Tibial nerve (tissue), 4 donors: ENCODE measurements at regions not wholly inside any gene's neighbourhood (a gene's known extent, or its start where the extent isn't known, plus 50 kb on each side); places are given as distances from the start of the nearest gene placed in this dataset.

Experiments
- DNase-seq, 2 donors: peaks; one replicate each; pipeline ENCODE4 v3.0.0-alpha.2; 2019; ENCODE audit warnings: low spot score in 2 of 2
- H3K27ac ChIP-seq, 4 donors: fragments of 200-600 bp; sonication (generic) in 3 of 4; one replicate each; pipeline ENCODE4 v1.5.1; 2017 to 2019; ENCODE audit warnings: mild to moderate bottlenecking in 1 of 4
- H3K27me3 ChIP-seq, 2 donors: fragments of 200-600 bp; sonication (generic) in 1 of 2; one replicate each; pipeline versions ENCODE4 v1.5.1 to v1.6.0; 2017 to 2019
- H3K36me3 ChIP-seq, 3 donors: fragments of 200-600 bp; sonication (generic); one replicate each; pipeline ENCODE4 v1.5.1; 2018 to 2019
- H3K4me1 ChIP-seq, 4 donors: fragments of 200-600 bp; sonication (generic) in 3 of 4; one replicate each; pipeline ENCODE4 v1.5.1; 2017 to 2019
- H3K4me3 ChIP-seq, 4 donors: fragments of 200-600 bp; sonication (generic) in 3 of 4; one replicate each; pipeline ENCODE4 v1.5.1; 2017 to 2019; ENCODE audit warnings: mild to moderate bottlenecking in 1 of 4, moderate library complexity in 1 of 4
- H3K9me3 ChIP-seq, 4 donors: fragments of 200-600 bp; sonication (generic) in 3 of 4; one replicate each; pipeline ENCODE4 v1.5.1; 2017 to 2019
- CTCF ChIP-seq, 5 experiments: fragments of 200-600 bp in 3 of 5; fragments of 450-650 bp in 2 of 5; sonication (generic) in 3 of 5; IDR thresholded peaks; one replicate each; pipeline ENCODE4 v1.5.1; 2016 to 2019; ENCODE audit warnings: antibody characterized with exemption in 5 of 5, mild to moderate bottlenecking in 3 of 5, moderate library complexity in 2 of 5
- EP300 ChIP-seq, 2 donors: sonication (generic); formaldehyde crosslinking; IDR thresholded peaks; one replicate each; pipeline ENCODE4 v1.6.1; 2017; ENCODE audit warnings: antibody characterized with exemption in 2 of 2, mild to moderate bottlenecking in 1 of 2
- POLR2A ChIP-seq, 2 donors: fragments of 450-650 bp; IDR thresholded peaks; one replicate each; pipeline ENCODE4 v1.6.1; 2017; ENCODE audit warnings: antibody characterized with exemption in 2 of 2, mild to moderate bottlenecking in 2 of 2, moderate library complexity in 2 of 2
- WGBS, 2 donors: methylation state at CpG; one replicate each; pipeline ENCODE4 v1.1.5; 2018; 5-methylcytosine and 5-hydroxymethylcytosine counted together

- no peaks in the 10 kb centered on the region for H3K36me3 ChIP-seq
- WGBS, 2 donors, result 73 to 75% methylated on average over 3 of the region's 3 CpGs
- peaks cover 0 to 3% (median 0%) of the 10 kb centered on the region in 4 donors for H3K9me3 ChIP-seq
- no peak for DNase-seq
- H3K27ac ChIP-seq, result no peak overlapping the region
- no peak overlapping the region for H3K4me3 ChIP-seq
- no peak for TF ChIP-seq CTCF (IDR thresholded peaks at IDR 0.05)
- TF ChIP-seq POLR2A (IDR thresholded peaks at IDR 0.05), result no peak
- no peak for TF ChIP-seq EP300 (IDR thresholded peaks at IDR 0.05)
- no peaks in the 10 kb centered on the region for H3K4me1 ChIP-seq
- no peaks in the 10 kb centered on the region for H3K27me3 ChIP-seq
These were observed 379.3 kb upstream of the POM121L12 start for GRCh38 chr7:52656098-52656497.

- no peak for DNase-seq
- Histone ChIP-seq H3K27me3 (no peaks in the 10 kb centered on the region), H3K36me3 (no peaks in the 10 kb centered on the region), H3K27ac (no peak overlapping the region), H3K4me3 (no peak overlapping the region), H3K9me3 (no peaks in the 10 kb centered on the region), H3K4me1 (no peaks in the 10 kb centered on the region)
- no peak for TF ChIP-seq CTCF (IDR thresholded peaks at IDR 0.05)
- TF ChIP-seq EP300 (IDR thresholded peaks at IDR 0.05), result no peak
- no peak for TF ChIP-seq POLR2A (IDR thresholded peaks at IDR 0.05)
- 29 to 41% methylated on average over 1 of the region's 1 CpG for WGBS, 2 donors
These were observed 382.8 kb upstream of the POM121L12 start for GRCh38 chr7:52652621-52653020.

- H3K36me3 ChIP-seq, result no peaks in the 10 kb centered on the region
- H3K9me3 ChIP-seq, result no peaks in the 10 kb centered on the region
- 66 to 76% methylated on average over 1 of the region's 1 CpG for WGBS, 2 donors
- TF ChIP-seq EP300 (IDR thresholded peaks at IDR 0.05) (no peak), CTCF (IDR thresholded peaks at IDR 0.05) (no peak), POLR2A (IDR thresholded peaks at IDR 0.05) (no peak)
- H3K27ac ChIP-seq, result no peak overlapping the region
- H3K4me1 ChIP-seq, result no peaks in the 10 kb centered on the region
- H3K27me3 ChIP-seq, result no peaks in the 10 kb centered on the region
- DNase-seq, result no peak
- H3K4me3 ChIP-seq, result no peak overlapping the region
These were observed 386.6 kb upstream of the POM121L12 start for GRCh38 chr7:52648872-52649271.

- H3K4me1 ChIP-seq, result no peaks in the 10 kb centered on the region
- WGBS, 2 donors, result 32 to 33% methylated on average over 1 of the region's 1 CpG
- no peak overlapping the region for H3K4me3 ChIP-seq
- TF ChIP-seq POLR2A (IDR thresholded peaks at IDR 0.05), result no peak
- no peak for TF ChIP-seq CTCF (IDR thresholded peaks at IDR 0.05)
- TF ChIP-seq EP300 (IDR thresholded peaks at IDR 0.05), result no peak
- H3K27ac ChIP-seq, result no peak overlapping the region
- DNase-seq, result no peak
- H3K36me3 ChIP-seq, result no peaks in the 10 kb centered on the region
- no peaks in the 10 kb centered on the region for H3K9me3 ChIP-seq
- no peaks in the 10 kb centered on the region for H3K27me3 ChIP-seq
These were observed 388.4 kb upstream of the POM121L12 start for GRCh38 chr7:52647046-52647445.

DNA sequence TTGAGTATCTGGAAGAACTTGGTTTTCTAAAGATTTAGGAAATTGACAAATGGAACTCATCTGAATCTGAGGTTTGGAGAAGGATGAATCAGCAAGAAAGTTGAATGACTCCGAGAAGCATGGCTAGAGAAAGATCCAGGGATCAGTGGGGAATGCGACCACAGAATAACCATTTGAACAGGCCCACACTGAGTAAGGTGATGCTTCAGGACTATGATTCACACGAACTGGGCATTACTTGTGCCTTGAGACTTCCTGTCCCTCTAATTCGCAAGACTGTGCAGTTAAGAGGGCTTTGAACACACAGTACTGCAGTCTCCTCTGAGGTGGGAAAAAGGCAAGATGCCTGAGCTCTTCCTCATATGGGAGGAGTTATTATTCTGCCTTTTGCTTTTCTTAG lies 395.5 kb upstream of the POM121L12 start:
- Histone ChIP-seq H3K27ac (no peak overlapping the region), H3K36me3 (no peaks in the 10 kb centered on the region), H3K4me1 (no peaks in the 10 kb centered on the region), H3K27me3 (no peaks in the 10 kb centered on the region), H3K4me3 (no peak overlapping the region), H3K9me3 (no peaks in the 10 kb centered on the region)
- DNase-seq, result no peak
- 64 to 80% methylated on average over 4 of the region's 4 CpGs for WGBS, 2 donors
- TF ChIP-seq POLR2A (IDR thresholded peaks at IDR 0.05), result no peak
- no peak for TF ChIP-seq EP300 (IDR thresholded peaks at IDR 0.05)
- TF ChIP-seq CTCF (IDR thresholded peaks at IDR 0.05), result no peak
